Skin epidermis (tissue), 12 donors: ENCODE measurements at regions not wholly inside any gene's neighbourhood (a gene's known extent, or its start where the extent isn't known, plus 50 kb on each side); places are given as distances from the start of the nearest gene placed in this dataset.

Experiments used
- H3K27ac ChIP-seq, 21 experiments: fragments of 200-600 bp; sonication (generic) in 11 of 21; one replicate each; pipeline ENCODE4 v1.5.0; 2020; ENCODE audit warnings: mild to moderate bottlenecking in 3 of 21, inconsistent platforms in 2 of 21, moderate library complexity in 2 of 21
- H3K4me3 ChIP-seq, 7 experiments: fragments of 200-600 bp; sonication (generic) in 2 of 7; one replicate each; pipeline ENCODE4 v1.5.0; 2020; ENCODE audit warnings: inconsistent platforms in 2 of 7, mild to moderate bottlenecking in 2 of 7, moderate library complexity in 1 of 7

GRCh38 chr4:120440730-120441129 lies 374.1 kb upstream of the MAD2L1 start:
- Histone ChIP-seq H3K27ac (no peak overlapping the region), H3K4me3 (no peak overlapping the region)

- Histone ChIP-seq H3K4me3 (no peak overlapping the region), H3K27ac (no peak overlapping the region)
Measured at GRCh38 chr4:120435179-120435578, 368.5 kb upstream of the MAD2L1 start.

- Histone ChIP-seq H3K4me3 (no peak overlapping the region), H3K27ac (no peak overlapping the region)
Measured at GRCh38 chr4:120434756-120435155, 368.1 kb upstream of the MAD2L1 start.

GRCh38 chr4:120432301-120432860 lies 365.7 kb upstream of the MAD2L1 start:
- H3K4me3 ChIP-seq: no peak overlapping the region
- H3K27ac ChIP-seq: no peak overlapping the region

- Histone ChIP-seq H3K4me3 (no peak overlapping the region), H3K27ac (no peak overlapping the region)
Measured at GRCh38 chr4:120431180-120431579, 364.5 kb upstream of the MAD2L1 start.

- Histone ChIP-seq H3K4me3 (no peak overlapping the region), H3K27ac (no peak overlapping the region)
Measured at GRCh38 chr4:120418146-120418545, 351.5 kb upstream of the MAD2L1 start.

- Histone ChIP-seq H3K27ac (no peak overlapping the region), H3K4me3 (no peak overlapping the region)
Measured at GRCh38 chr4:120415896-120416295, 349.2 kb upstream of the MAD2L1 start.

- Histone ChIP-seq H3K4me3 (no peak overlapping the region), H3K27ac (no peak overlapping the region)
Measured at GRCh38 chr4:120406960-120407359, 340.3 kb upstream of the MAD2L1 start.

GRCh38 chr4:120403296-120403695 lies 336.6 kb upstream of the MAD2L1 start:
- H3K4me3 ChIP-seq: no peak overlapping the region
- no peak overlapping the region for H3K27ac ChIP-seq

GRCh38 chr4:120400441-120400840 lies 333.8 kb upstream of the MAD2L1 start:
- H3K27ac ChIP-seq: no peak overlapping the region
- no peak overlapping the region for H3K4me3 ChIP-seq

GRCh38 chr4:120399826-120400225 lies 333.2 kb upstream of the MAD2L1 start:
- Histone ChIP-seq H3K27ac (no peak overlapping the region), H3K4me3 (no peak overlapping the region)

GRCh38 chr4:120395746-120396145 lies 329.1 kb upstream of the MAD2L1 start:
- H3K4me3 ChIP-seq: no peak overlapping the region

GRCh38 chr4:120355881-120356280 lies 289.2 kb upstream of the MAD2L1 start:
- H3K4me3 ChIP-seq: no peak overlapping the region
- no peak overlapping the region for H3K27ac ChIP-seq

More at GRCh38 chr4:120395746-120396145, 329.1 kb upstream of the MAD2L1 start:
- H3K27ac ChIP-seq: no peak overlapping the region

GRCh38 chr4:120354381-120354780 lies 287.7 kb upstream of the MAD2L1 start:
- Histone ChIP-seq H3K4me3 (no peak overlapping the region), H3K27ac (no peak overlapping the region)

GRCh38 chr4:120353235-120353634 lies 286.6 kb upstream of the MAD2L1 start:
- Histone ChIP-seq H3K4me3 (no peak overlapping the region), H3K27ac (no peak overlapping the region)

- H3K27ac ChIP-seq: no peak overlapping the region
- no peak overlapping the region for H3K4me3 ChIP-seq
Measured at GRCh38 chr4:120352739-120353138, 286.1 kb upstream of the MAD2L1 start.

GRCh38 chr4:120348948-120349347 lies 282.3 kb upstream of the MAD2L1 start:
- no peak overlapping the region for H3K27ac ChIP-seq

GRCh38 chr4:120348521-120348920 lies 281.9 kb upstream of the MAD2L1 start:
- H3K27ac ChIP-seq: no peak overlapping the region

More at GRCh38 chr4:120348948-120349347, 282.3 kb upstream of the MAD2L1 start:
- H3K4me3 ChIP-seq: no peak overlapping the region

GRCh38 chr4:120331486-120332370 lies 265.1 kb upstream of the MAD2L1 start:
- Histone ChIP-seq H3K4me3 (no peak overlapping the region), H3K27ac (no peak overlapping the region)

More at GRCh38 chr4:120348521-120348920, 281.9 kb upstream of the MAD2L1 start:
- H3K4me3 ChIP-seq: no peak overlapping the region

GRCh38 chr4:120329386-120329785 lies 262.7 kb upstream of the MAD2L1 start:
- H3K27ac ChIP-seq: no peak overlapping the region
- no peak overlapping the region for H3K4me3 ChIP-seq

- H3K27ac ChIP-seq: no peak overlapping the region
Measured at GRCh38 chr4:120327276-120327675, 260.6 kb upstream of the MAD2L1 start.

More at GRCh38 chr4:120327276-120327675, 260.6 kb upstream of the MAD2L1 start:
- no peak overlapping the region for H3K4me3 ChIP-seq
